ENCODE measurements at regions not wholly inside any gene's neighbourhood (a gene's known extent, or its start where the extent isn't known, plus 50 kb on each side); places are given as distances from the start of the nearest gene placed in this dataset.

GRCh38 chr15:93800805-93801204, 430.6 kb upstream of the MCTP2 start:
- no peak overlapping the region for H3K4me3 ChIP-seq
- H3K4me1 ChIP-seq: no peaks in the 10 kb centered on the region
- intact Hi-C loops (cut with DNase I): no loop called here
- H3K27me3 ChIP-seq: no peaks in the 10 kb centered on the region
- no peak overlapping the region for H3K9ac ChIP-seq (ENCODE audit: low read depth in 2 of 2, low read length in 2 of 2)
- no peak for TF ChIP-seq CTCF (IDR thresholded peaks at IDR 0.05)
- H3K27ac ChIP-seq: no peak overlapping the region
- H3K9me3 ChIP-seq: no peaks in the 10 kb centered on the region
- H3K36me3 ChIP-seq: no peaks in the 10 kb centered on the region
- no peak for DNase-seq

GRCh38 chr15:93789441-93789840, 441.9 kb upstream of the MCTP2 start:
- no peaks in the 10 kb centered on the region for H3K27me3 ChIP-seq
- H3K27ac ChIP-seq: no peak overlapping the region
- no peaks in the 10 kb centered on the region for H3K36me3 ChIP-seq
- H3K4me3 ChIP-seq: no peak overlapping the region
- no peaks in the 10 kb centered on the region for H3K9me3 ChIP-seq
- DNase-seq: no peak
- no peak overlapping the region for H3K9ac ChIP-seq (ENCODE audit: low read depth in 2 of 2, low read length in 2 of 2)
- no peaks in the 10 kb centered on the region for H3K4me1 ChIP-seq
- intact Hi-C loops (cut with DNase I): no loop called here
- no peak for TF ChIP-seq CTCF (IDR thresholded peaks at IDR 0.05)

GRCh38 chr15:93780073-93780472, 451.3 kb upstream of the MCTP2 start:
- H3K4me3 ChIP-seq: no peak overlapping the region
- no peak for TF ChIP-seq CTCF (IDR thresholded peaks at IDR 0.05)

DNA sequence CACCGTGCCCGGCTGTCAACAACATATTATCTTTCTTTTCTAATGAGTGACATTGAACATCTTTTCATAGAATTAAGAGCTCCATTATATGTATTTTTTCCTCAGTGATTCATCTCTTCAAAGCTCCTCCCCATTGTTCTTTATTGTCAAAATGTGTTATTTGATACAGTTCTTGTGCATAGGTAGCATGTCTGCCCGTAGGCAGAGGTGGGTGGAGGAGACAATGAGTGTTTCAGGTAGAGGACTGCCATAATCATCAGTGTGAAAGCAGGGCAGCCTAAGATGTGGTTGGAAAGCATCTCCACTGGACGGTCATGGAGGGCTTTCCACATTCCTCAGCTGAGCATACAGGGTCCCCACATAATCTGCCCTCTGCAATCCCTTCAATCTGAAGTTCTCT, 452.0 kb upstream of the MCTP2 start:
- Histone ChIP-seq H3K9ac (ENCODE audit: low read depth in 2 of 2, low read length in 2 of 2) (no peak overlapping the region), H3K36me3 (no peaks in the 10 kb centered on the region), H3K27me3 (no peaks in the 10 kb centered on the region), H3K4me1 (no peaks in the 10 kb centered on the region), H3K4me3 (no peak overlapping the region), H3K27ac (no peak overlapping the region), H3K9me3 (no peaks in the 10 kb centered on the region)
- no peak for DNase-seq
- intact Hi-C loops (cut with DNase I): no loop called here
- TF ChIP-seq CTCF (IDR thresholded peaks at IDR 0.05): no peak

More at GRCh38 chr15:93780073-93780472, 451.3 kb upstream of the MCTP2 start:
- Histone ChIP-seq H3K27ac (no peak overlapping the region), H3K9me3 (no peaks in the 10 kb centered on the region), H3K9ac (ENCODE audit: low read depth in 2 of 2, low read length in 2 of 2) (no peak overlapping the region), H3K4me1 (no peaks in the 10 kb centered on the region), H3K36me3 (no peaks in the 10 kb centered on the region), H3K27me3 (no peaks in the 10 kb centered on the region)
- intact Hi-C loops (cut with DNase I): no loop called here
- DNase-seq: no peak

GRCh38 chr15:93771196-93772030, 459.9 kb upstream of the MCTP2 start:
- no peaks in the 10 kb centered on the region for H3K4me1 ChIP-seq
- no peak for TF ChIP-seq CTCF (IDR thresholded peaks at IDR 0.05)
- DNase-seq: no peak

More at GRCh38 chr15:93771196-93772030, 459.9 kb upstream of the MCTP2 start:
- intact Hi-C loops (cut with DNase I): no loop called here
- Histone ChIP-seq H3K9me3 (no peaks in the 10 kb centered on the region), H3K4me3 (no peak overlapping the region), H3K9ac (ENCODE audit: low read depth in 2 of 2, low read length in 2 of 2) (no peak overlapping the region), H3K27ac (no peak overlapping the region), H3K27me3 (no peaks in the 10 kb centered on the region), H3K36me3 (no peaks in the 10 kb centered on the region)
